GM20000 (cell line): ENCODE measurements at regions not wholly inside any gene's neighbourhood (a gene's known extent, or its start where the extent isn't known, plus 50 kb on each side); places are given as distances from the start of the nearest gene placed in this dataset.

Source experiments
- DNase-seq: peaks from one replicate; pipeline ENCODE4 v3.0.0; 2012; ENCODE audit warnings: low spot score
- TF ChIP-seq, protein P1 (sequence below): IDR thresholded peaks from 2 replicates; pipeline ENCODE4 v1.5.1; 2012; ENCODE audit warnings: mild to moderate bottlenecking, control low read depth; ENCODE audit errors: extremely low read depth, missing control alignments

DNA sequence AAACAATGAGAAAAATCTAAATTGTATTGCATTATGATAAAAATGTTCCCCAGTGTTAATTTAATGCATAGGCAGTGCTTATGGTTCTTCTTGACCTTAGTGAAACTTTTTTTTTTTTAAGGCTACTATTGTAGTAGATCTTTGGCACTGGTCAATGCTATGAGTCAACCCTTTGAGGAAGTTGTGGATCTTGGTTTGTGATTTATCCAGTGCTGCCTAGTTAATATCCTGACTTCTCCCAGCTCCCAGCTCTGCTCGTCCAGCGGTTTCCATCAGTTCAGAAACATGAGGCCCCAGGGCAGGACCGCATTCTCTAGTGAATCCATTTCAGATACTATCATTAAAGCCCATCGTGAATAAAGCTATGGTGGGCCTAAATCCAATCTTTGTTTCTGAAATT is 364.5 kb upstream of the JARID2 start:
- TF ChIP-seq, protein P1, sequence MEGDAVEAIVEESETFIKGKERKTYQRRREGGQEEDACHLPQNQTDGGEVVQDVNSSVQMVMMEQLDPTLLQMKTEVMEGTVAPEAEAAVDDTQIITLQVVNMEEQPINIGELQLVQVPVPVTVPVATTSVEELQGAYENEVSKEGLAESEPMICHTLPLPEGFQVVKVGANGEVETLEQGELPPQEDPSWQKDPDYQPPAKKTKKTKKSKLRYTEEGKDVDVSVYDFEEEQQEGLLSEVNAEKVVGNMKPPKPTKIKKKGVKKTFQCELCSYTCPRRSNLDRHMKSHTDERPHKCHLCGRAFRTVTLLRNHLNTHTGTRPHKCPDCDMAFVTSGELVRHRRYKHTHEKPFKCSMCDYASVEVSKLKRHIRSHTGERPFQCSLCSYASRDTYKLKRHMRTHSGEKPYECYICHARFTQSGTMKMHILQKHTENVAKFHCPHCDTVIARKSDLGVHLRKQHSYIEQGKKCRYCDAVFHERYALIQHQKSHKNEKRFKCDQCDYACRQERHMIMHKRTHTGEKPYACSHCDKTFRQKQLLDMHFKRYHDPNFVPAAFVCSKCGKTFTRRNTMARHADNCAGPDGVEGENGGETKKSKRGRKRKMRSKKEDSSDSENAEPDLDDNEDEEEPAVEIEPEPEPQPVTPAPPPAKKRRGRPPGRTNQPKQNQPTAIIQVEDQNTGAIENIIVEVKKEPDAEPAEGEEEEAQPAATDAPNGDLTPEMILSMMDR, result no peak
- no peak for DNase-seq

DNA sequence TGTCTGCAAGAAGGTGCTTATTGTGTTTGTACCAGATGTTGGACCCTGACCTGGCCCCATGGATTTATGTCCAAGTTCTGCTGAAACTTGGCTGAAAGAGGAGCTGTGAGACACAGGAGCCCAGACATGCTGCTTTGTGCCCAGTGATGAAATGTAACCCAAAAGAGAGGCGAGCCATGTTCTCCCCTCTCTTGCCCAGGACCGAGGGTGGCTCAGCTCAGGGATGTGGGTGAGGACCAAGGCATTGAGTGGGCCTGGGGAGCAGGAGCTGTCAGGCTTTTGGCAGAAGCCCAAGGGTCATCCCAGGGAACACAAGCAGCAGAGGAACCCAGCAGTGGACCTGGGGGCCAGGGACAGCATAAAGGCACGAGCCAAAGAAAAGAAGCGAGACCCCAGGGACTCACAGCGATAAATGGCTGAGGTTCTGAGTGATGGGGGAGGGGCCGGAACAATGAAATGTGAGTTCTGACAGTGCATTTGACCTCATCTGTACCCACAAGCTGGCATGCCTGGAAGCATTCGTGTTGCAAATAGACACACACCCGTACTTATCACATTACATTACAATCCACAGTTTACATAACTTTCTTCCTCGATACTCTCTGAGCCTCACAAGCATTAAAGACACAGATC is 363.4 kb upstream of the JARID2 start:
- TF ChIP-seq, protein P1, result no peak
- DNase-seq, result no peak

DNA sequence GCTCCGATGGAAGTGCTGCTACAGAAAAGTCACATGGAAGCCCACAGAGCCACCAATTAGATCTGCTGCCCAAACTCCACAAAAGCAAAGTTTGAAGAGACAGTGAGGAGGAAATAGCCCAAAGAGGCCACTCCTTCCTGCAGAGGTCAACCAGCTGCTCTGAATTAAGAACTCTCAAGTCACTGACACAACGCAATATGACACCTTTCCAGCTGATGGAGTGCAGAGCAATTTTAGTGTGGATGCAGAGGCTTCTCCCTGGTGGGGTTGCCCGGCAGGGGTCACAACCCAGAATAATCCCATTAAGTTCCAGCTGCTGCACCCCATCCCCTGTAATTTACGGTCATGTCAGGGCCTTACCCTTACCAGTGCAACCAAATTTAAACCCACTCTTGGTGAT is 361.9 kb upstream of the JARID2 start:
- no peak for DNase-seq

DNA sequence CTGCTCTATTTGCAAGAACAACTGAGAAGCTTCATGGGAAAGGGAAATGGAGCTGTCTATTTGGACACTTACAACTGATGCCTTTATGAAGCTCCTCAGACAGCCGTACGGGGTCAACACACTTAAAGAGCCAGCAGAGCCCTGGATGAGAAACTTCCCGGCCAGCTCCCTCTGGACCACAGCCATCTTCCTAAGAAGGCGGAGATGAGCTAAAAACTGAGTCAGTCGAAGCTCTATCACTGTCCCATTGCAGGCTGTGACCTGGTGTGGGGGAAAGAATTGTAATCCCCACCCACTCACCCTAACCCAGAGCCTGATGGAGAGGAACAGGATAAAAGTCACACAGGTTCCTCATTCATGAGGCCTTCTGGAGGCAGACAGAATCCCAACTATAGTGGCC is 360.4 kb upstream of the JARID2 start:
- no peak for DNase-seq
- TF ChIP-seq, protein P1, result no peak

More for the DNA sequence above, 361.9 kb upstream of the JARID2 start:
- TF ChIP-seq, protein P1, result no peak

DNA sequence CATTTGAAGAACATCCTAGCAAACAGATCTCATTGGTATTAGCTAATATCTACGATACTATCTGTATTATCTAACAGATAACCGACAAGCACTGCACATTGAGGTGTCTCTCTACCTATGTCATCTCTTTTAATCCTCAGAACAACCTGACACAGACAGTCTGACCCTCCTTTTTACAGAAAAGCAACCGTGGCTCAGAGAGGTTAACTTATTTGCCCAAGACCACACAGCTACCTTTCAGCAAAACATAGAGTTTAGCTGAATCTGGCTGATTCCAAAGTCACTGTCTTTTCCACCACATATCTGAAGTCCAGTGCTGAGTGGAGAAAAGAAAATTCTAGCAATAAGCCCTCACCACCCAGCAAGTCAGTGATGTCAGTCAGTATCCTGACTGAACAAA is 358.7 kb upstream of the JARID2 start:
- TF ChIP-seq, protein P1, result no peak
- DNase-seq, result no peak

DNA sequence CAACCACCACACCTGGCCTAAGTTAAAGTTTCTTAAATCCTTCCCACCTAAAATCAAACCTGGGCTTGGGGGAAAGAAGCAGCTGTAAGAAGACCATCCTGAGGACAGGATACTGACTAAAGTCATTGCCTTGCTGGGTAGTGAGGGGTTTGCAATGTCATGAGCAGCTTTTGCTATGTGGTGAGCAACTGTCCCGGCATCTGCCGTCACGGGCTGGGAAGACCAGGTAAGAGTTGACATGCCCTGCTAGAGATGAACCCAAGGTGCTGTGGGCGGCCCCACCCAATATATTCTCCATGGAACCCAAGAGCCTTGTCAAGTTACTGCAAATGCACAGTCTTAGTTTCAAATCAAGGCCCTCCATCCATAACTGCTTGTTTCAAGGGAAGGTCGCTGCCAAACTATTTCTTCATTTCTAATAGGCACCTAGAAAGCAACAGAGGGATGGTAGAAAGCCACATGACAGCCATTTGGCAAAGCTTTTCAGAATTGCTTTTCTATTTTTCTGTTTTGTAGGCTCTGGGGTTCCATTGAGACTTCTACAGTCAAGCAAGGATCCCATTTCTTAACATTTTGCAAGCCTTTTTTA is 357.8 kb upstream of the JARID2 start:
- DNase-seq, result no peak
- TF ChIP-seq, protein P1, result no peak

DNA sequence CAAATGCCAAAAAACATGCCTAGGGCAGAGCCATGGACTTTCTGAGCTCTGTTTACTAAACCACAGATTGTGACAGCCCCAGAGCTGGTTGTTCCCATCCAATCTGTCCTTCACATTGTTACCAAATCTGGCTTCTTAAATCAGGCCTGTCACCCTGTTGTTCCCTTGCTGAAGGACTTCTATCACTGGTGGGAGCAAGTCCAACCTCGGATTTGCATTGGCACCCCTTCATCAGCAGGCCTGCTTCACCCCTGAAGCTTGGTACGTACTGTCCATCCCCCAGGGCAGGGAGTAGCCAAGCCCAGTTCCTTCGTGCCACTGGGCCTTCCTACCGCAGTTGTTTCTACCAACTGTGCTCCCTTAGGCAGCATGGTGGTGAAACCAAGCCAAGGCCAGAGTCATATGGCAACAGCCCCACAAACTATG is 357.3 kb upstream of the JARID2 start:
- no peak for DNase-seq
- TF ChIP-seq, protein P1, result no peak
